Urinary bladder (tissue), 3 donors: ENCODE measurements at regions not wholly inside any gene's neighbourhood (a gene's known extent, or its start where the extent isn't known, plus 50 kb on each side); places are given as distances from the start of the nearest gene placed in this dataset.

Experiments used
- DNase-seq: peaks from one replicate; pipeline ENCODE4 v3.0.0-alpha.2; 2015; ENCODE audit errors: extremely low spot score
- H3K27ac ChIP-seq: one replicate; pipeline ENCODE4 v1.5.1; 2013; ENCODE audit warnings: low read depth, mild to moderate bottlenecking, moderate library complexity
- H3K36me3 ChIP-seq: one replicate; pipeline ENCODE4 v1.6.1; 2013; ENCODE audit warnings: mild to moderate bottlenecking, moderate library complexity; ENCODE audit not compliant: insufficient read depth
- H3K4me1 ChIP-seq: one replicate; pipeline ENCODE4 v1.6.1; 2013; ENCODE audit warnings: mild to moderate bottlenecking, moderate library complexity; ENCODE audit not compliant: insufficient read depth
- H3K4me3 ChIP-seq: one replicate; pipeline ENCODE4 v1.5.1; 2013; ENCODE audit warnings: low read depth, low read length
- WGBS: extraction: QIAGEN DNeasy Blood & Tissue Kit; methylation state at CpG from one replicate; pipeline ENCODE4 v1.1.7; 2013; 5-methylcytosine and 5-hydroxymethylcytosine counted together
- donor health status: healthy with polysubstance abuse.
- donor health status: healthy.

- Histone ChIP-seq H3K36me3 (no peaks in the 10 kb centered on the region), H3K4me1 (no peaks in the 10 kb centered on the region), H3K4me3 (no peak overlapping the region), H3K27ac (no peak overlapping the region)
- no peak for DNase-seq
- WGBS: 96% methylated on average over 2 of the region's 2 CpGs
Observed at GRCh38 chr2:82735336-82735735, 1723.7 kb downstream of the SUCLG1 start.

- Histone ChIP-seq H3K4me3 (no peak overlapping the region), H3K27ac (no peak overlapping the region), H3K4me1 (no peaks in the 10 kb centered on the region), H3K36me3 (no peaks in the 10 kb centered on the region)
- DNase-seq: no peak
- 75% methylated on average over 4 of the region's 4 CpGs for WGBS
Observed at GRCh38 chr2:82731824-82732223, 1727.3 kb downstream of the SUCLG1 start.

DNA sequence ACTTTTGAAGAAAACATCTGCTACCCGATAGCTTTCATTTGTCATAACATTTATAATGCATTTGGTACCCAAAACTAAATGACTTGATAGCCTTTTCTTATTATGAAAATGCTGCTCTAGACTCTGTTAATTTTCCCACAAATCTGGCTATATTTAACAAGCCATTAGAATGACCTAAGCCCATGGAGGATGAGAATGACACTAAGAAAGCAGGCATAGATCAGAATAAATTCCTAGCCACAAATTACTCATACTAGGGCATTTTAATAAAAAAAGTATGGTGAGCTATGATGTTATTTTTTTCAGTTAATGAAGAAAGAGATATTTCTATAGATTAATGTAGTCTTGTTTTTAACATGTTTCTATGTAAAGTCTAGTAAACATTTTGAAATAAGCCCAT, 1728.3 kb downstream of the SUCLG1 start:
- Histone ChIP-seq H3K4me1 (no peaks in the 10 kb centered on the region), H3K27ac (no peak overlapping the region), H3K36me3 (no peaks in the 10 kb centered on the region), H3K4me3 (no peak overlapping the region)
- DNase-seq: no peak
- WGBS: 97% methylated on average over 1 of the region's 1 CpG

DNA sequence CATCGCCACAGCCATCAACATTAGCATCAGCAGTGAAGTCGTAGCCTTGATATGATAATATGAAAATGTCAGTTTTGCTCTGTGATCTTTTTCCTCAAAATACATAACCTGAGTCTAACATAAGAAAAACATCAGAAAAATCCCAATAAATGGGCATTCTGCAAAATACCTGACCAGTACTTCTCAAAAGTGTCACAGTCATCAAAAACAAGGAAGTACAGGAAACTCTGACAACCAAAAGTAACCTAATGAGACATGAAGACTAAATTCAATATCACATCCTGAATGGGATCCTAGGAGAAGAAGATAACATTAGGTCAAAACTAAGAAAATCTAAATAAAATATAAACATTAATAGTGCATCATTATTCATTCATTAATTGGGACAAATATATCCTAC, 1731.0 kb downstream of the SUCLG1 start:
- DNase-seq: no peak
- Histone ChIP-seq H3K27ac (no peak overlapping the region), H3K4me1 (no peaks in the 10 kb centered on the region), H3K4me3 (no peak overlapping the region), H3K36me3 (no peaks in the 10 kb centered on the region)
- WGBS: 96% methylated on average over 2 of the region's 2 CpGs

DNA sequence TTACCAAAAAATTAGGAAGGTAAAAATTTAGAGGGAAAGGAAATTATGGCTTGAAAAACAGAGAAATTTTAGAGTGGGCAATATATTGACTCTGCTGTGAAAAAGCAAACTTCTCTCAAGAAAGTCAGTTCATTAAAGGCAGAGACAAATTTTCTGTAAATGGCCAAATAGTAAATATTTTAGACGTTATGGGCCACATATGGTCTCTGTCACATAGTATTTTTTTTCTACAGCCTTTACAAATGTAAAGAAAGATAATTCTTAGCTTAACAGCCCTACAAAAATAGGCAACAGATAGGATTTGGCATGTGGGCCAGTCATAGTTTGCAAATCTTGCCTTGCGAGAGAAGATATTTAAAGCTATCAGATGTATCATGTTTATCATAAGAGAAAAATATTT, 1750.4 kb downstream of the SUCLG1 start:
- DNase-seq: no peak
- no peak overlapping the region for H3K4me3 ChIP-seq
- H3K4me1 ChIP-seq: no peaks in the 10 kb centered on the region
- 56% methylated on average over 2 of the region's 2 CpGs for WGBS
- no peaks in the 10 kb centered on the region for H3K36me3 ChIP-seq
- no peak overlapping the region for H3K27ac ChIP-seq

DNA sequence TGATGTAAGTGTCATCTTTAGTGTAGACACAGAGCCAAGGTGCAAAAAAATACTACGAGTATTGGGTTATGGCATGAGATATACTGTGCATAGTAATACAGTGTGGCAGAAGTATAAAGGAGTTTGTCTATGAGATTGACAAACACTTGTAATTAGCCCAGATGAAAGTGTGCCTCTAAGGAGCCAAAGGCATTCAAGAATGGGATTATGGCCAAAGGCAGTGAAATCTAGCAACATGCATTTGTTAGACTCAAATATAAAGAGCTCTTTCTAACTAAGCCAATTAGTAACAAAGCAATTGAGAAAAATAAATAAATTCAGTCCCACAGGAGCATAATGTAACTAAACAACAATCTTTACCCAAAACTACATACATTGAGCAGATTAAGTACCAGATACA, 1761.8 kb downstream of the SUCLG1 start:
- WGBS: 86% methylated on average over 1 of the region's 1 CpG
- no peak overlapping the region for H3K27ac ChIP-seq
- no peak for DNase-seq

DNA sequence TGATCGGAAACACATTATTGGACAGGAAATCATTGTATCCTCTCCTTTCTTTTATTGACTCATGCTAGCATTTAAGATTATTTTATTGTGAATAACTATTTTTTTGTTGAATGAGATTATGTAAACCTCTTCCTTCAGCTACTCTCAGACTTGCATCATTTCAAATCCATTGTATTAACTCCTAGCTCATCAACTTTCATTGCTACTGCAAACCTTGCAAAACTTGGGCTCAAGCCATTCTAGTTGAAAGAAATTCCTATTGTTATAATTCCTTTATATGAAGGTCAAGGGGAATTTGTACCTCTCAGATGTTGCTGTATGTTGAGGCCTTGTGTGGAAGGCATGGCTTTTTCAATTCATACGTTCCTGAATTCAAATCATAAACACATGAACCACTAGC, 1764.6 kb downstream of the SUCLG1 start:
- DNase-seq: no peak
- Histone ChIP-seq H3K36me3 (no peaks in the 10 kb centered on the region), H3K4me1 (no peaks in the 10 kb centered on the region), H3K4me3 (no peak overlapping the region), H3K27ac (no peak overlapping the region)
- WGBS: 78% methylated on average over 2 of the region's 2 CpGs

More for the DNA sequence above, 1761.8 kb downstream of the SUCLG1 start:
- no peaks in the 10 kb centered on the region for H3K4me1 ChIP-seq
- H3K36me3 ChIP-seq: no peaks in the 10 kb centered on the region
- no peak overlapping the region for H3K4me3 ChIP-seq

DNA sequence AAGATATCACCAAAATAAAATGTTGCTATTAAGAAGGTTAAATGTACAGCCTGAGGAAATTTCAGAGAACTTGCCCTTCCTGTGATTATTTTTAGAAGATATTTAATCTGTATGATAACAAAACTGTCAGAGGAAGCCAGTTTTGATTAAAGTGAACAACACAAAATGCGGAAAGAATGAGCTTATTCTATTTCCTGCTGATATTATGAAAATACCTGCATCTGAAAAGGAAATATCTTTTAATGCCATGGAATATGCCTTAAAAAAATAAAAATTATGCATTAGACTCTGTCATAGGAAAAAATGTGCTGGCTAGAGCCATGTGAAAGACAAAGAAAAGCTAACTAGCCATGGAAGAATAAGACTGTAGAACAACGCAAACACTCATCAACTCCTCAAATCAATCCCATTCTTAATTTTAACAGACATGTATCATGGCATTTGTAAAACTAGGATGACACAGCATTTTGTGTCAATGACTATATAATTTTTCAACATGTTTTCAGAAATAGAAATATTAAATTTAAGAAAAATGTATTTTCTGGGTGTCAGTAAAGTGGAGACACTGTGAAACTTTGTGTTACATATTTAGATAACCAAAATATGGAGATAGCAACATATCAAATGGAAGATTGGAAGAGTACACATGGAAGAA, 1768.2 kb downstream of the SUCLG1 start:
- 81% methylated on average over 2 of the region's 2 CpGs for WGBS
- Histone ChIP-seq H3K27ac (no peak overlapping the region), H3K4me1 (no peaks in the 10 kb centered on the region), H3K36me3 (no peaks in the 10 kb centered on the region), H3K4me3 (no peak overlapping the region)
- DNase-seq: no peak

- Histone ChIP-seq H3K36me3 (no peaks in the 10 kb centered on the region), H3K4me1 (no peaks in the 10 kb centered on the region), H3K4me3 (no peak overlapping the region), H3K27ac (no peak overlapping the region)
- WGBS: 60% methylated on average over 2 of the region's 2 CpGs
- no peak for DNase-seq
Observed at GRCh38 chr2:82675186-82675585, 1783.9 kb downstream of the SUCLG1 start.

DNA sequence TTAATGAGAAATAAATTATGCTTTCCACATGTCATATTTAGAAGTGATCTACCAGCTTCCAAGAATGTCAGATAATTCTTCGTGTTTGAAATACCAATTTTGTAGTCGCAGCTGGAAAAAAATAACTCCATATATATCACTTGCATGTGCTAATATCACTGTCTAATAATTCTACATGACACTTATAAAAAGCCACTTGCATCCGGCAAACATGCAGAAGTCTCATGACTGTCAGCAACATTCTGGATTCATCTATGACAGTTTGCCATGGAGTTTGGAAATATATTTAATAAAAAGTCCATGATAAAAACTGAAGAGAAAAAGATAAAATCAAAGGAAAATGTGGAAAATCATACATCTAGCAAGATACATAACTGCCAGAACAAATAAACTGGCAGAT, 1784.4 kb downstream of the SUCLG1 start:
- DNase-seq: no peak
- H3K4me1 ChIP-seq: no peaks in the 10 kb centered on the region
- H3K36me3 ChIP-seq: no peaks in the 10 kb centered on the region
- no peak overlapping the region for H3K4me3 ChIP-seq
- WGBS: 59% methylated on average over 3 of the region's 3 CpGs
- H3K27ac ChIP-seq: no peak overlapping the region

DNA sequence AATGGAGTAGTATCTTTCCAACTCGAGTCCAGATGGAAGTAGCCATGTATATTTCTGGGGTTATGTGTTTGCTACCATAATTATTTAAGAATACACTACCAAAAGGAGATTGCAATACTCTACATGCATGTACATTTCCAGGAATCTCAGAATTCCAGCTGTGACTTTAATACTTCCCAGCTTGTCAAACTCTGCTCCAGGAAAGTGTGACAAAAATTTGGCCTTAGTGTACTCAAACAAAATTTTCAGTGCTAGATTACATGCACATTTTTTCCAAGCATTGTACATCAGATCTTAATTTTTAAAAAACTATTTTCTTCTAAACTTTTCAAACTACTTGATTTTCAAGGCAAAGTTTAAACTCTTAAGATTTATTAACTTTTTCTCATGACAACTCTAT, 1791.6 kb downstream of the SUCLG1 start:
- no peaks in the 10 kb centered on the region for H3K4me1 ChIP-seq
- H3K27ac ChIP-seq: no peak overlapping the region
- DNase-seq: no peak
- WGBS: 68% methylated on average over 1 of the region's 1 CpG
- no peaks in the 10 kb centered on the region for H3K36me3 ChIP-seq
- no peak overlapping the region for H3K4me3 ChIP-seq

- Histone ChIP-seq H3K4me1 (no peaks in the 10 kb centered on the region), H3K36me3 (no peaks in the 10 kb centered on the region), H3K27ac (no peak overlapping the region), H3K4me3 (no peak overlapping the region)
- no peak for DNase-seq
- WGBS: 56% methylated on average over 3 of the region's 3 CpGs
Observed at GRCh38 chr2:82665691-82666090, 1793.4 kb downstream of the SUCLG1 start.

DNA sequence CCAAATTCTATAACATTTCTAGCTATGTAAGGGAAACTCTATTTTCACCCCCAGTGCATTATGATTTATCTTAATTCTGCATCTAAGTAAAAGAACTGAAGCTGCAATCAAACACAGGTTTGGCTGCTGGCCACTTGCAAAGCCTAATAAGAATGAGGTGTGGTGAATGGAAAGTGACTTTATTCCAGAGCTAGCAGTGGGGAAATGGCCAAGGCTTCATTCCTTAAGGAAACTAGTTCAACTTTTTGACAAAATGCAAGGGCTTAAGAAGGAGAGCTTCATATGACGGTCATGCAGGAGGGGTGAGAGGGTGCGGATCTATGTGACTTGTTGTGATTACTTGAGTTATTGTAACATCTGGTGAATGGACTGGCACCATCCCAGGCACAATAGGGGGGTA, 1802.0 kb downstream of the SUCLG1 start:
- Histone ChIP-seq H3K4me3 (no peak overlapping the region), H3K27ac (no peak overlapping the region)
- 59% methylated on average over 2 of the region's 2 CpGs for WGBS

DNA sequence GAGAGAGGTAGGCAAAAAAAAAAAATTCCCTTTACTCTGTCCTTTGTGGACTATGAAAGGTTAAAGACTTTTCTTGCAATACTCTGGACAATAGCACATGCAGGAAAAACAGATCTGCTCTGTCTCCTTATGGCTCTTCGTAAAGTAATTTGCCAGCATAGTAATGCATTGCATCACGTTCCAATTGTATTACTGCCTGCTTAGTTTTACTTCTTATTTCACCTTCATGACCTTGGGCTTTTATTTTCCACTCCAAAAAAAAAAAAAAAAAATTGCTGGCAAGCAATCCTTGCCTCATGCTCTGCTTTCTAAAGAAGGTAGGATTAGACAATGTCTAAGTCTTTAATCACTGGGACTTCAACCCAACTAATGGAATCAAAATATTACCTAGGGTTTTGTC, 1802.7 kb downstream of the SUCLG1 start:
- Histone ChIP-seq H3K4me1 (no peaks in the 10 kb centered on the region), H3K36me3 (no peaks in the 10 kb centered on the region), H3K27ac (no peak overlapping the region), H3K4me3 (no peak overlapping the region)
- WGBS: 19% methylated on average over 2 of the region's 2 CpGs
- DNase-seq: no peak

More for the DNA sequence above, 1802.0 kb downstream of the SUCLG1 start:
- H3K36me3 ChIP-seq: no peaks in the 10 kb centered on the region
- DNase-seq: no peak
- H3K4me1 ChIP-seq: no peaks in the 10 kb centered on the region

- Histone ChIP-seq H3K27ac (no peak overlapping the region), H3K4me3 (no peak overlapping the region), H3K36me3 (no peaks in the 10 kb centered on the region), H3K4me1 (no peaks in the 10 kb centered on the region)
- DNase-seq: no peak
Observed at GRCh38 chr2:82652117-82652516, 1807.0 kb downstream of the SUCLG1 start.
